ENCODE measurements at regions not wholly inside any gene's neighbourhood (a gene's known extent, or its start where the extent isn't known, plus 50 kb on each side); places are given as distances from the start of the nearest gene placed in this dataset.

- ATAC-seq (no peak), DNase-seq (no peak)
- Histone ChIP-seq H3K36me3 (no peaks in the 10 kb centered on the region), H3K27ac (no peak overlapping the region), H3K4me3 (no peak overlapping the region), H3K4me1 (no peaks in the 10 kb centered on the region), H3K9me3 (no peaks in the 10 kb centered on the region), H3K27me3 (no peaks in the 10 kb centered on the region)
- no peak for TF ChIP-seq CTCF (IDR thresholded peaks at IDR 0.05)
- intact Hi-C loops (cut with DNase I): no loop called here
Measured at GRCh38 chr11:104525416-104525815, 361.5 kb upstream of the PDGFD start.

GRCh38 chr11:104524254-104524653 lies 360.3 kb upstream of the PDGFD start:
- no peak for TF ChIP-seq CTCF (IDR thresholded peaks at IDR 0.05)
- intact Hi-C loops (cut with DNase I): no loop called here

GRCh38 chr11:104523611-104524010 lies 359.7 kb upstream of the PDGFD start:
- ATAC-seq (no peak), DNase-seq (no peak)
- no peak for TF ChIP-seq CTCF (IDR thresholded peaks at IDR 0.05)
- intact Hi-C loops (cut with DNase I): no loop called here
- no peaks in the 10 kb centered on the region for H3K9me3 ChIP-seq
- no peak overlapping the region for H3K27ac ChIP-seq
- no peaks in the 10 kb centered on the region for H3K27me3 ChIP-seq
- H3K36me3 ChIP-seq: no peaks in the 10 kb centered on the region
- H3K4me3 ChIP-seq: no peak overlapping the region
- no peaks in the 10 kb centered on the region for H3K4me1 ChIP-seq

More at GRCh38 chr11:104524254-104524653, 360.3 kb upstream of the PDGFD start:
- H3K4me3 ChIP-seq: no peak overlapping the region
- ATAC-seq: no peak
- H3K4me1 ChIP-seq: no peaks in the 10 kb centered on the region
- no peaks in the 10 kb centered on the region for H3K36me3 ChIP-seq
- no peaks in the 10 kb centered on the region for H3K27me3 ChIP-seq
- no peak overlapping the region for H3K27ac ChIP-seq
- no peak for DNase-seq
- no peaks in the 10 kb centered on the region for H3K9me3 ChIP-seq

GRCh38 chr11:104522650-104523049 lies 358.7 kb upstream of the PDGFD start:
- Histone ChIP-seq H3K27me3 (no peaks in the 10 kb centered on the region), H3K9me3 (no peaks in the 10 kb centered on the region), H3K36me3 (no peaks in the 10 kb centered on the region), H3K4me1 (no peaks in the 10 kb centered on the region), H3K4me3 (no peak overlapping the region), H3K27ac (no peak overlapping the region)
- no peak for TF ChIP-seq CTCF (IDR thresholded peaks at IDR 0.05)
- ATAC-seq: no peak
- no peak for DNase-seq
- intact Hi-C loops (cut with DNase I): no loop called here

- TF ChIP-seq CTCF (IDR thresholded peaks at IDR 0.05): no peak
- Histone ChIP-seq H3K4me1 (no peaks in the 10 kb centered on the region), H3K36me3 (no peaks in the 10 kb centered on the region), H3K4me3 (no peak overlapping the region), H3K27ac (no peak overlapping the region), H3K9me3 (no peaks in the 10 kb centered on the region), H3K27me3 (no peaks in the 10 kb centered on the region)
- intact Hi-C loops (cut with DNase I): no loop called here
- DNase-seq (no peak), ATAC-seq (no peak)
Measured at GRCh38 chr11:104522123-104522522, 358.2 kb upstream of the PDGFD start.

Measured in left lung (tissue), 4 donors.